ENCODE measurements at regions not wholly inside any gene's neighbourhood (a gene's known extent, or its start where the extent isn't known, plus 50 kb on each side); places are given as distances from the start of the nearest gene placed in this dataset.

DNA sequence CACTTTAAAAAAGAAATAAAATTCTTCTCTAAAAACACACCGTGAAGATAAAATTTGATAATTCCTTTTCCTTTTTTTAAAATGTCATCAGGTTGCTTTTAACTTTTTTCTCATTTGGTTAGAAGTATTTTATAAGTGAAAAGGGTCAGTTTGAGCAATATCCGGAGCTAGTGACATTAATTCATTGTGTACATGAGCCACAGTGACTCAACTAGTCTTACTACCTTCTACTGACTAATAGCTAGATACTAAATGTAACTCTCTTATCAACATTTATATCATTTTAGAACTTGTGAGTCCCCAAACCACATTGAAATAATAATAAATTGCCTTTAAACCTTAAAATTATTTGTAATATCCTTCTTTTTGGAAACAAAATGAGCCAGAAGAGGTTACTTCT lies 101.2 kb upstream of the ZBTB20 start:
- Histone ChIP-seq H3K27ac (ENCODE audit: insufficient read depth, low read length) (no peak overlapping the region), H3K4me1 (ENCODE audit: control insufficient read depth, insufficient read depth, low read length) (peaks cover 5% of the 10 kb centered on the region), H4K8ac (ENCODE audit: low read depth in 2 of 2, low read length in 2 of 2) (no peak overlapping the region; a peak in 1 of 4 replicates), H2BK15ac (ENCODE audit: low read depth, low read length) (no peak overlapping the region), H2AK5ac (ENCODE audit: low read depth, low read length) (no peak overlapping the region), H3K79me1 (ENCODE audit: low read depth in 1 of 2, low read length in 2 of 2) (no peaks in the 10 kb centered on the region), H3K14ac (replicated peaks; ENCODE audit: low read depth, low read length) (no peak overlapping the region), H3K4me2 (ENCODE audit: low read depth, low read length) (no peak overlapping the region), H3K9ac (ENCODE audit: low read depth, low read length) (no peak overlapping the region), H2BK20ac (ENCODE audit: low read depth, low read length) (no peak overlapping the region), H3K9me1 (ENCODE audit: insufficient read depth, low read length) (no peaks in the 10 kb centered on the region), H3K9me3 (ENCODE audit: control insufficient read depth, insufficient read depth, low read length) (no peaks in the 10 kb centered on the region), H3K18ac (ENCODE audit: low read depth, low read length) (peak overlapping the region; percentile 61; the same call in 1 of the 2 replicates), H2BK120ac (ENCODE audit: low read depth, low read length) (peak overlapping the region; percentile 83), H4K91ac (ENCODE audit: insufficient read depth, low read depth, low read length) (no peak overlapping the region), H3K4ac (ENCODE audit: low read depth, low read length) (no peak overlapping the region), H3K56ac (ENCODE audit: extremely low read depth, insufficient read depth, low read length) (no peak overlapping the region), H2AK9ac (replicated peaks; ENCODE audit: low read depth, low read length, poor library complexity) (no peak overlapping the region), H3K4me3 (ENCODE audit: insufficient read depth, low read depth, low read length) (no peak overlapping the region), H3K36me3 (ENCODE audit: control insufficient read depth, insufficient read depth, low read length) (no peaks in the 10 kb centered on the region), H2BK5ac (ENCODE audit: low read depth, low read length, poor library complexity, severe bottlenecking) (no peak overlapping the region), H4K5ac (ENCODE audit: low read depth, low read length) (no peak overlapping the region), H3K27me3 (ENCODE audit: control insufficient read depth, insufficient read depth, low read length) (no peaks in the 10 kb centered on the region), H4K20me1 (ENCODE audit: insufficient read depth, low read length) (no peaks in the 10 kb centered on the region), H3K23ac (ENCODE audit: low read depth, low read length) (no peak overlapping the region), H2AFZ (replicated peaks; ENCODE audit: low read length, poor library complexity) (no peak overlapping the region)
- ChIA-PET POLR2A (ENCODE audit: unreplicated experiment) (no interaction called here), CTCF (no interaction called here)
- intact Hi-C loops (cut with micrococcal nuclease) (no loop called here), dilution Hi-C loops (cut with HindIII; ENCODE audit: low sequenced_read_pairs, unreplicated experiment) (no loop called here), in situ Hi-C loops (cut with MboI; ENCODE audit: low sequenced_read_pairs) (no loop called here)
- peak; percentile 73 for DNase-seq
- WGBS, 2 experiments (ENCODE audit: extremely low coverage in 2 of 2, insufficient read length in 1 of 2): no CpG with 5 or more reads among the region's 2 CpGs
- ATAC-seq (ENCODE audit: low read depth): no peak
- BruUV-seq (replicated peaks): no TSS peak
- TF ChIP-seq CEBPB (IDR thresholded peaks at IDR 0.05; ENCODE audit: low read depth, low read length): peak; percentile 85
- no peak for TF ChIP-seq RFX5 (IDR thresholded peaks at IDR 0.05; ENCODE audit: low read depth, low read length)
- TF ChIP-seq FOS (IDR thresholded peaks at IDR 0.05; ENCODE audit: low read depth, low read length): 0 out of 2 replicates have a peak, but pooled peaks have one; percentile 33
